IMR-90 (cell line): ENCODE measurements at regions not wholly inside any gene's neighbourhood (a gene's known extent, or its start where the extent isn't known, plus 50 kb on each side); places are given as distances from the start of the nearest gene placed in this dataset.

Source experiments
- ATAC-seq: fragments of 200-7000 bp; cut with Tn5 transposase; 2 replicates; pipeline ENCODE4 v1.9.1; 2020; ENCODE audit warnings: low read depth, mild to moderate bottlenecking, moderate library complexity
- BruUV-seq: library from RNA; stranded (reverse); fragments of 400-500 nt; replicated peaks from 2 replicates; lab custom pipeline; 2021; lab: Mats Ljungman, UMichigan
- CTCF ChIA-PET: fragments of 300-600 bp; formaldehyde crosslinking; extraction: SDS; loops from one replicate; lab custom pipeline; 2021; ENCODE audit warnings: antibody characterized with exemption; lab: Yijun Ruan, JAX
- POLR2A ChIA-PET: fragments of 300-600 bp; sonication (Branson Sonifier 250); formaldehyde crosslinking; loops from one replicate; lab custom pipeline; 2022; ENCODE audit warnings: antibody characterized with exemption; ENCODE audit not compliant: unreplicated experiment; lab: Charles Lee
- DNase-seq: peaks from one replicate; pipeline ENCODE4 v3.0.0; 2013
- H2AFZ ChIP-seq: replicated peaks from 2 replicates; pipeline ENCODE3; 2013; ENCODE audit warnings: low read length, mild to moderate bottlenecking; ENCODE audit not compliant: poor library complexity
- H2AK5ac ChIP-seq: 2 replicates; pipeline ENCODE4 v1.6.1; 2013; ENCODE audit warnings: low read depth, low read length, inconsistent platforms
- H2AK9ac ChIP-seq: replicated peaks from 2 replicates; pipeline ENCODE3; 2013; ENCODE audit warnings: mild to moderate bottlenecking, low read depth, low read length, moderate library complexity; ENCODE audit not compliant: poor library complexity
- H2BK120ac ChIP-seq: 2 replicates; pipeline ENCODE4 v1.6.1; 2013; ENCODE audit warnings: low read depth, low read length, inconsistent platforms
- H2BK15ac ChIP-seq: 3 replicates; pipeline ENCODE4 v1.6.1; 2013; ENCODE audit warnings: low read depth, low read length, inconsistent platforms
- H2BK20ac ChIP-seq: 2 replicates; pipeline ENCODE4 v1.6.1; 2013; ENCODE audit warnings: low read depth, mild to moderate bottlenecking, inconsistent platforms, low read length, moderate library complexity
- H2BK5ac ChIP-seq: 2 replicates; pipeline ENCODE4 v1.6.1; 2013; ENCODE audit warnings: mild to moderate bottlenecking, low read depth, low read length, inconsistent platforms; ENCODE audit not compliant: poor library complexity, severe bottlenecking
- H3K14ac ChIP-seq: replicated peaks from 2 replicates; pipeline ENCODE4 v1.6.1; 2013; ENCODE audit warnings: low read depth, low read length, inconsistent platforms
- H3K18ac ChIP-seq: 2 replicates; pipeline ENCODE4 v1.6.1; 2013; ENCODE audit warnings: low read depth, low read length, control low read depth
- H3K23ac ChIP-seq: 2 replicates; pipeline ENCODE4 v1.6.1; 2013; ENCODE audit warnings: low read depth, low read length, inconsistent platforms
- H3K27ac ChIP-seq: 2 replicates; pipeline ENCODE4 v1.5.1; 2013; ENCODE audit warnings: mild to moderate bottlenecking, control low read depth, low read length; ENCODE audit not compliant: insufficient read depth
- H3K27me3 ChIP-seq: 2 replicates; pipeline ENCODE4 v1.6.1; 2013; ENCODE audit warnings: low read length; ENCODE audit not compliant: control insufficient read depth, insufficient read depth
- H3K36me3 ChIP-seq: 2 replicates; pipeline ENCODE4 v1.6.1; 2013; ENCODE audit warnings: low read length, mixed read lengths; ENCODE audit not compliant: control insufficient read depth, insufficient read depth
- H3K4ac ChIP-seq: 2 replicates; pipeline ENCODE4 v1.6.1; 2013; ENCODE audit warnings: low read depth, low read length, inconsistent platforms
- H3K4me1 ChIP-seq: 2 replicates; pipeline ENCODE4 v1.6.1; 2013; ENCODE audit warnings: low read length, mixed read lengths; ENCODE audit not compliant: control insufficient read depth, insufficient read depth
- H3K4me2 ChIP-seq: 2 replicates; pipeline ENCODE4 v1.6.1; 2013; ENCODE audit warnings: low read depth, mild to moderate bottlenecking, control low read depth, low read length, moderate library complexity
- H3K4me3 ChIP-seq: 2 replicates; pipeline ENCODE4 v1.5.1; 2013; ENCODE audit warnings: low read depth, mild to moderate bottlenecking, control low read depth, low read length, moderate library complexity; ENCODE audit not compliant: insufficient read depth
- H3K56ac ChIP-seq: 2 replicates; pipeline ENCODE4 v1.6.1; 2013; ENCODE audit warnings: low read length, inconsistent platforms; ENCODE audit not compliant: insufficient read depth; ENCODE audit errors: extremely low read depth
- H3K79me1 ChIP-seq, 2 experiments: 2 replicates each; pipeline ENCODE4 v1.6.1; 2013; ENCODE audit warnings: low read length in 2 of 2, inconsistent platforms in 1 of 2, low read depth in 1 of 2
- H3K9ac ChIP-seq: 2 replicates; pipeline ENCODE4 v1.6.1; 2013; ENCODE audit warnings: low read depth, low read length, control low read depth
- H3K9me1 ChIP-seq: 2 replicates; pipeline ENCODE4 v1.6.1; 2013; ENCODE audit warnings: low read length, inconsistent platforms; ENCODE audit not compliant: insufficient read depth
- H3K9me3 ChIP-seq: 2 replicates; pipeline ENCODE4 v1.6.1; 2013; ENCODE audit warnings: low read length; ENCODE audit not compliant: control insufficient read depth, insufficient read depth
- H4K20me1 ChIP-seq: 2 replicates; pipeline ENCODE4 v1.6.1; 2013; ENCODE audit warnings: low read length, inconsistent platforms; ENCODE audit not compliant: insufficient read depth
- H4K5ac ChIP-seq: 2 replicates; pipeline ENCODE4 v1.6.1; 2013; ENCODE audit warnings: mild to moderate bottlenecking, low read depth, low read length, control low read depth
- H4K8ac ChIP-seq, 2 experiments: 2 replicates each; pipeline ENCODE4 v1.6.1; 2013; ENCODE audit warnings: low read depth in 2 of 2, low read length in 2 of 2, control low read depth in 1 of 2, inconsistent platforms in 1 of 2
- H4K91ac ChIP-seq: 2 replicates; pipeline ENCODE4 v1.6.1; 2013; ENCODE audit warnings: low read depth, low read length, inconsistent platforms; ENCODE audit not compliant: insufficient read depth
- BHLHE40 ChIP-seq: fragments of 150-350 bp; IDR thresholded peaks from 2 replicates; pipeline ENCODE4 v1.6.1; 2016; ENCODE audit warnings: mild to moderate bottlenecking, low read depth, low read length
- CHD1 ChIP-seq: IDR thresholded peaks from 2 replicates; pipeline ENCODE4 v1.6.1; 2012; ENCODE audit warnings: low read depth, low read length, improper control_type of control experiment
- FOS ChIP-seq: fragments of 150-350 bp; IDR thresholded peaks from 2 replicates; pipeline ENCODE4 v1.6.1; 2016; ENCODE audit warnings: low read depth, low read length
- MAFK ChIP-seq: IDR thresholded peaks from 2 replicates; pipeline ENCODE4 v1.6.1; 2012; ENCODE audit warnings: low read depth, low read length, improper control_type of control experiment
- MAZ ChIP-seq: IDR thresholded peaks from 2 replicates; pipeline ENCODE4 v1.6.1; 2012; ENCODE audit warnings: low read depth, mild to moderate bottlenecking, low read length, improper control_type of control experiment, moderate library complexity, borderline replicate concordance
- MXI1 ChIP-seq: IDR thresholded peaks from 2 replicates; pipeline ENCODE4 v1.6.1; 2012; ENCODE audit warnings: low read depth, mild to moderate bottlenecking, low read length, moderate library complexity, borderline replicate concordance
- NFE2L2 ChIP-seq: fragments of 150-350 bp; IDR thresholded peaks from 2 replicates; pipeline ENCODE4 v1.6.1; 2016; ENCODE audit warnings: low read depth, mild to moderate bottlenecking, low read length
- POLR2A ChIP-seq: IDR thresholded peaks from 2 replicates; pipeline ENCODE4 v1.6.1; 2012; ENCODE audit warnings: mild to moderate bottlenecking, low read depth, low read length
- RAD21 ChIP-seq: IDR thresholded peaks from 2 replicates; pipeline ENCODE4 v1.6.1; 2012; ENCODE audit warnings: low read length, improper control_type of control experiment
- RFX5 ChIP-seq: IDR thresholded peaks from 2 replicates; pipeline ENCODE4 v1.8.0; 2012; ENCODE audit warnings: low read depth, mild to moderate bottlenecking, low read length, moderate library complexity
- SMC3 ChIP-seq: fragments of 150-350 bp; IDR thresholded peaks from 2 replicates; pipeline ENCODE4 v1.6.1; 2016; ENCODE audit warnings: low read depth, mild to moderate bottlenecking, antibody characterized with exemption, low read length, moderate library complexity
- WGBS, 2 experiments: methylation state at CpG; one replicate each; pipeline versions ENCODE4 v1.1.5 to v1.1.7; 2013; ENCODE audit warnings: missing lambda C conversion rate in 2 of 2; ENCODE audit not compliant: insufficient read length in 1 of 2; ENCODE audit errors: extremely low coverage in 2 of 2; 5-methylcytosine and 5-hydroxymethylcytosine counted together
- dilution Hi-C: fragments of 300-500 bp; cut with HindIII; formaldehyde crosslinking; loops from one replicate; pipeline ENCODE4 v1.14.3; 2018; ENCODE audit warnings: low sequenced_read_pairs; ENCODE audit not compliant: unreplicated experiment
- in situ Hi-C: fragments of 300-500 bp; cut with MboI; formaldehyde crosslinking; loops from 3 replicates; pipeline ENCODE4 v1.14.3; 2019; ENCODE audit warnings: low sequenced_read_pairs, inconsistent platforms, mixed read lengths
- intact Hi-C: fragments of 100-400 bp; cut with micrococcal nuclease; formaldehyde crosslinking; loops from 2 replicates; pipeline ENCODE4 v1.10.0; 2022
- TF ChIP-seq, protein P1 (sequence below): fragments of 150-350 bp; IDR thresholded peaks from 2 replicates; pipeline ENCODE4 v1.6.1; 2016; ENCODE audit warnings: low read depth, mild to moderate bottlenecking, low read length, moderate library complexity, borderline replicate concordance
- TF ChIP-seq, protein P2 (sequence below): fragments of 150-350 bp; IDR thresholded peaks from 2 replicates; pipeline ENCODE4 v1.6.1; 2017; ENCODE audit warnings: mild to moderate bottlenecking, antibody characterized with exemption, low read length, low read depth

DNA sequence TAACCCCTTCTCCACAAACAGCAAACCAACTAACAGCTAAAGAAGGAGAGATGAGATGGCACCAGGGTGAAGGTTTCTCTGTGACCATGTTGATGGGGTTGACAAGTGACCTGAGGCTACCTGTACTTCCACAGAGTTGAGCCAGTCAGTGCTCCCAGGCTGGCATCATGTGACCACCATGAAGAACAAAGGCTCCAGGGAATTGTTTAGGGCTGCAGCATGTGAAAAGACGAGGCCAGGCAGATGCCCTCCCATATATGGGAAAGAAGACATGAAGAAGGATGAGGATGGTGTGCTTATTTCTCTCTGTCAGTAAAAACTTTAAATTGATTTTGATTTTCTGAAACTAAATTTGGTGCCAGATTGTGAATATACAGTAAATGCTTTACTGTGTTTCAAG, 220.6 kb downstream of the OLFM4 start:
- intact Hi-C loops (no loop called here), in situ Hi-C loops (no loop called here), dilution Hi-C loops (no loop called here)
- Histone ChIP-seq H3K18ac (no peak overlapping the region), H4K5ac (no peak overlapping the region), H3K4ac (no peak overlapping the region), H4K8ac (no peak overlapping the region), H2BK20ac (no peak overlapping the region), H2BK5ac (no peak overlapping the region), H3K9ac (no peak overlapping the region), H4K91ac (no peak overlapping the region), H3K4me1 (no peaks in the 10 kb centered on the region), H3K27ac (no peak overlapping the region), H2AK5ac (no peak overlapping the region), H3K23ac (no peak overlapping the region), H3K9me3 (no peaks in the 10 kb centered on the region), H2AK9ac (no peak overlapping the region), H3K27me3 (no peaks in the 10 kb centered on the region), H2BK120ac (no peak overlapping the region), H2AFZ (no peak overlapping the region), H3K4me2 (no peak overlapping the region), H3K4me3 (no peak overlapping the region), H3K56ac (no peak overlapping the region), H3K9me1 (no peaks in the 10 kb centered on the region), H2BK15ac (no peak overlapping the region), H4K20me1 (no peaks in the 10 kb centered on the region), H3K79me1 (no peaks in the 10 kb centered on the region), H3K36me3 (no peaks in the 10 kb centered on the region), H3K14ac (no peak overlapping the region)
- BruUV-seq = no TSS peak
- ATAC-seq (no peak), DNase-seq (no peak)
- WGBS, 2 experiments = 0% methylated on average over 1 of the region's 1 CpG; no CpG with 5 or more reads in 1 of the 2 experiments
- ChIA-PET POLR2A (no interaction called here), CTCF (interaction anchor here (2.4 kb wide), 1 partner anchor 10 kb away, joined by 11 read pairs; no protein-coding TSS in a partner anchor)
- TF ChIP-seq MXI1 (no peak), NFE2L2 (no peak), POLR2A (no peak), RAD21 (no peak), MAZ (no peak), MAFK (no peak), SMC3 (no peak), CHD1 (no peak), BHLHE40 (no peak), FOS (no peak), RFX5 (no peak)
- TF ChIP-seq, protein P1, sequence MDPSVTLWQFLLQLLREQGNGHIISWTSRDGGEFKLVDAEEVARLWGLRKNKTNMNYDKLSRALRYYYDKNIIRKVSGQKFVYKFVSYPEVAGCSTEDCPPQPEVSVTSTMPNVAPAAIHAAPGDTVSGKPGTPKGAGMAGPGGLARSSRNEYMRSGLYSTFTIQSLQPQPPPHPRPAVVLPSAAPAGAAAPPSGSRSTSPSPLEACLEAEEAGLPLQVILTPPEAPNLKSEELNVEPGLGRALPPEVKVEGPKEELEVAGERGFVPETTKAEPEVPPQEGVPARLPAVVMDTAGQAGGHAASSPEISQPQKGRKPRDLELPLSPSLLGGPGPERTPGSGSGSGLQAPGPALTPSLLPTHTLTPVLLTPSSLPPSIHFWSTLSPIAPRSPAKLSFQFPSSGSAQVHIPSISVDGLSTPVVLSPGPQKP = no peak
- TF ChIP-seq, protein P2, sequence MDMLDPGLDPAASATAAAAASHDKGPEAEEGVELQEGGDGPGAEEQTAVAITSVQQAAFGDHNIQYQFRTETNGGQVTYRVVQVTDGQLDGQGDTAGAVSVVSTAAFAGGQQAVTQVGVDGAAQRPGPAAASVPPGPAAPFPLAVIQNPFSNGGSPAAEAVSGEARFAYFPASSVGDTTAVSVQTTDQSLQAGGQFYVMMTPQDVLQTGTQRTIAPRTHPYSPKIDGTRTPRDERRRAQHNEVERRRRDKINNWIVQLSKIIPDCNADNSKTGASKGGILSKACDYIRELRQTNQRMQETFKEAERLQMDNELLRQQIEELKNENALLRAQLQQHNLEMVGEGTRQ = no peak
